K562 (cell line): ENCODE measurements at regions not wholly inside any gene's neighbourhood (a gene's known extent, or its start where the extent isn't known, plus 50 kb on each side); places are given as distances from the start of the nearest gene placed in this dataset.

ENCODE experiments used
- CBX2 ChIP-seq: fragments of 200-600 bp; sonication (generic); IDR thresholded peaks from one replicate; pipeline ENCODE4 v1.6.1; 2012; ENCODE audit warnings: mild to moderate bottlenecking, low read length, inconsistent platforms; ENCODE audit not compliant: insufficient read depth, poor library complexity, severe bottlenecking
- CTCF ChIP-seq, 3 experiments: IDR thresholded peaks in 2 of 3; conservative IDR thresholded peaks in 1 of 3; 2 replicates each; pipeline ENCODE4 v1.5.1; 2011 to 2012; ENCODE audit warnings: low read length in 3 of 3, mild to moderate bottlenecking in 3 of 3, control low read depth in 2 of 3, improper control_type of control experiment in 1 of 3, inconsistent platforms in 1 of 3, low read depth in 1 of 3, mixed read lengths in 1 of 3, moderate library complexity in 1 of 3; ENCODE audit not compliant: insufficient read depth in 2 of 3
- ETV6 ChIP-seq, 3 experiments: fragments of 150-350 bp in 1 of 3; sonication (generic) in 1 of 3; formaldehyde crosslinking in 1 of 3; IDR thresholded peaks; 2 replicates each; pipeline versions ENCODE4 v1.6.1 to v1.8.0; 2014 to 2022; ENCODE audit warnings: borderline replicate concordance in 2 of 3, low read depth in 2 of 3, antibody characterized with exemption in 1 of 3, low read length in 1 of 3, mild to moderate bottlenecking in 1 of 3, missing genetic modification reagents in 1 of 3
- GABPB2 ChIP-seq: fragments of 250-450 bp; sonication (Bioruptor Pico); conservative IDR thresholded peaks from 2 replicates; pipeline ENCODE4 v1.5.1; 2021; ENCODE audit warnings: mild to moderate bottlenecking
- MXI1 ChIP-seq: IDR thresholded peaks from 2 replicates; pipeline ENCODE4 v1.6.1; 2011; ENCODE audit warnings: low read depth, mild to moderate bottlenecking, improper control_type of control experiment, low read length
- POLR2AphosphoS5 ChIP-seq: IDR thresholded peaks from 2 replicates; pipeline ENCODE4 v1.6.1; 2011; ENCODE audit warnings: mild to moderate bottlenecking, low read depth, low read length, moderate library complexity; ENCODE audit not compliant: control insufficient read depth, insufficient read depth
- REST ChIP-seq, 2 experiments: fragments of 450-650 bp; formaldehyde crosslinking in 1 of 2; IDR thresholded peaks; 2 replicates each; pipeline versions ENCODE4 v1.4.0 to v1.6.1; 2014 to 2020; ENCODE audit warnings: mild to moderate bottlenecking in 2 of 2, borderline replicate concordance in 1 of 2, low read depth in 1 of 2
- TAF1 ChIP-seq: IDR thresholded peaks from 2 replicates; pipeline ENCODE4 v1.6.1; 2011; ENCODE audit warnings: mild to moderate bottlenecking, low read length, moderate library complexity; ENCODE audit not compliant: insufficient read depth, control insufficient read depth, severe bottlenecking; ENCODE audit errors: extremely low read depth
- ZBTB40 ChIP-seq, 2 experiments: fragments of 450-650 bp in 1 of 2; sonication (generic) in 1 of 2; formaldehyde crosslinking in 1 of 2; IDR thresholded peaks; 2 replicates each; pipeline versions ENCODE4 v1.7.1 to v1.9.0; 2016 to 2022; ENCODE audit warnings: inconsistent platforms in 1 of 2, mild to moderate bottlenecking in 1 of 2, missing genetic modification reagents in 1 of 2
- ZNF274 ChIP-seq: IDR thresholded peaks from 2 replicates; pipeline ENCODE4 v1.6.1; 2011; ENCODE audit warnings: low read depth, mild to moderate bottlenecking, low read length, moderate library complexity, borderline replicate concordance

GRCh38 chr1:101116006-101116405 lies 90.4 kb upstream of the DPH5 start:
- TF ChIP-seq POLR2AphosphoS5 (no peak), GABPB2 (CRISPR knock-in tag) (no peak), TAF1 (no peak), ETV6 (IDR thresholded peaks at IDR 0.05; ENCODE audit: borderline replicate concordance in 1 of 2, low read depth in 2 of 2, low read length in 1 of 2) (no peak), ETV6 (CRISPR knock-in tag; IDR thresholded peaks at IDR 0.05; ENCODE audit: borderline replicate concordance) (no peak), CTCF (IDR thresholded peaks at IDR 0.05 in 2 of 3, conservative IDR thresholded peaks at IDR 0.05 in 1 of 3; ENCODE audit: insufficient read depth in 2 of 3, low read depth in 1 of 3, low read length in 3 of 3) (no peak), ZNF274 (no peak), MXI1 (no peak), ZBTB40 (IDR thresholded peaks at IDR 0.05) (no peak), ZBTB40 (CRISPR knock-in tag; IDR thresholded peaks at IDR 0.05) (no peak), CBX2 (no peak), REST (IDR thresholded peaks at IDR 0.05; ENCODE audit: borderline replicate concordance) (no peak), REST (CRISPR knock-in tag; IDR thresholded peaks at IDR 0.05; ENCODE audit: low read depth) (no peak)
